Vagina (tissue), 2 donors: ENCODE measurements at regions not wholly inside any gene's neighbourhood (a gene's known extent, or its start where the extent isn't known, plus 50 kb on each side); places are given as distances from the start of the nearest gene placed in this dataset.
"Not testable (repeated sequence)": the region's sequence is repeated elsewhere in the genome, so short reads cannot be mapped to it uniquely, and the experiment has no call there.

Experiments
- DNase-seq, 2 donors: peaks; one replicate each; pipeline ENCODE4 v3.0.0-alpha.2; 2017; ENCODE audit errors: extremely low spot score in 2 of 2
- H3K27ac ChIP-seq: fragments of 200-600 bp; sonication (generic); one replicate; pipeline ENCODE4 v1.5.1; 2019
- H3K27me3 ChIP-seq: fragments of 200-600 bp; sonication (generic); one replicate; pipeline ENCODE4 v1.5.1; 2019
- H3K36me3 ChIP-seq, 2 donors: fragments of 200-600 bp; sonication (generic); one replicate each; pipeline ENCODE4 v1.5.1; 2017 to 2019
- H3K4me1 ChIP-seq: fragments of 200-600 bp; sonication (generic); one replicate; pipeline ENCODE4 v1.5.1; 2019
- H3K4me3 ChIP-seq, 2 donors: fragments of 200-600 bp; sonication (generic); 1 replicate in 1 of 2; 2 replicates in 1 of 2; pipeline ENCODE4 v1.5.1; 2016 to 2019
- H3K9me3 ChIP-seq: fragments of 200-600 bp; sonication (generic); one replicate; pipeline ENCODE4 v1.5.1; 2019
- CTCF ChIP-seq, 3 experiments: fragments of 450-650 bp in 2 of 3; fragments of 200-600 bp in 1 of 3; sonication (generic) in 1 of 3; IDR thresholded peaks; one replicate each; pipeline ENCODE4 v1.5.1; 2017 to 2019; ENCODE audit warnings: antibody characterized with exemption in 3 of 3, mild to moderate bottlenecking in 2 of 3, moderate library complexity in 2 of 3
- POLR2A ChIP-seq, 2 donors: fragments of 450-650 bp; IDR thresholded peaks; one replicate each; pipeline ENCODE4 v1.6.1; 2017; ENCODE audit warnings: antibody characterized with exemption in 2 of 2, mild to moderate bottlenecking in 2 of 2, moderate library complexity in 2 of 2
- POLR2AphosphoS5 ChIP-seq, 2 donors: sonication (generic); formaldehyde crosslinking; IDR thresholded peaks; one replicate each; pipeline ENCODE4 v1.9.0; 2017; ENCODE audit warnings: antibody characterized with exemption in 2 of 2, mild to moderate bottlenecking in 2 of 2, low read depth in 1 of 2; ENCODE audit not compliant: insufficient read depth in 1 of 2
- intact Hi-C: fragments of 100-400 bp; cut with DNase I; formaldehyde crosslinking; loops from one replicate; pipeline ENCODE4 v1.15.1; 2023

- no peak for DNase-seq
- Histone ChIP-seq H3K27ac (no peak overlapping the region), H3K4me1 (no peaks in the 10 kb centered on the region), H3K27me3 (no peaks in the 10 kb centered on the region), H3K4me3 (no peak overlapping the region), H3K9me3 (no peaks in the 10 kb centered on the region), H3K36me3 (no peaks in the 10 kb centered on the region)
- TF ChIP-seq CTCF (IDR thresholded peaks at IDR 0.05) (no peak), POLR2A (IDR thresholded peaks at IDR 0.05) (no peak), POLR2AphosphoS5 (IDR thresholded peaks at IDR 0.05; ENCODE audit: insufficient read depth in 1 of 2, low read depth in 1 of 2) (no peak)
- intact Hi-C loops: no loop called here
Observed at GRCh38 chr6:99668036-99668705, 61.5 kb downstream of the PRDM13 start.

GRCh38 chr6:99689916-99690685 lies 83.5 kb downstream of the PRDM13 start:
- no peaks in the 10 kb centered on the region for H3K27me3 ChIP-seq
- intact Hi-C loops: no loop called here
- no peak for TF ChIP-seq POLR2AphosphoS5 (IDR thresholded peaks at IDR 0.05; ENCODE audit: insufficient read depth in 1 of 2, low read depth in 1 of 2)

GRCh38 chr6:99702287-99702686 lies 95.7 kb downstream of the PRDM13 start:
- H3K4me1 ChIP-seq, H3K36me3 ChIP-seq, H3K27me3 ChIP-seq, H3K27ac ChIP-seq, intact Hi-C loops, DNase-seq, H3K9me3 ChIP-seq, H3K4me3 ChIP-seq: not testable (repeated sequence)

More at GRCh38 chr6:99689916-99690685, 83.5 kb downstream of the PRDM13 start:
- no peak overlapping the region for H3K27ac ChIP-seq
- no peaks in the 10 kb centered on the region for H3K4me1 ChIP-seq
- H3K9me3 ChIP-seq: no peaks in the 10 kb centered on the region
- no peak overlapping the region for H3K4me3 ChIP-seq
- no peak for DNase-seq
- H3K36me3 ChIP-seq: no peaks in the 10 kb centered on the region

- Histone ChIP-seq H3K9me3 (no peaks in the 10 kb centered on the region), H3K4me3 (no peak overlapping the region), H3K36me3 (no peaks in the 10 kb centered on the region), H3K27me3 (no peaks in the 10 kb centered on the region), H3K4me1 (no peaks in the 10 kb centered on the region), H3K27ac (no peak overlapping the region)
- no peak for DNase-seq
- intact Hi-C loops: no loop called here
- TF ChIP-seq POLR2A (IDR thresholded peaks at IDR 0.05) (no peak), POLR2AphosphoS5 (IDR thresholded peaks at IDR 0.05; ENCODE audit: insufficient read depth in 1 of 2, low read depth in 1 of 2) (no peak), CTCF (IDR thresholded peaks at IDR 0.05) (no peak)
Observed at GRCh38 chr6:99709062-99709461, 102.4 kb downstream of the PRDM13 start.

- no peak overlapping the region for H3K4me3 ChIP-seq
- no peaks in the 10 kb centered on the region for H3K36me3 ChIP-seq
- H3K4me1 ChIP-seq: no peaks in the 10 kb centered on the region
- H3K27me3 ChIP-seq: no peaks in the 10 kb centered on the region
- DNase-seq: no peak
- no peak overlapping the region for H3K27ac ChIP-seq
- intact Hi-C loops: no loop called here
- no peaks in the 10 kb centered on the region for H3K9me3 ChIP-seq
- TF ChIP-seq POLR2AphosphoS5 (IDR thresholded peaks at IDR 0.05; ENCODE audit: insufficient read depth in 1 of 2, low read depth in 1 of 2): no peak
- TF ChIP-seq POLR2A (IDR thresholded peaks at IDR 0.05): no peak
- no peak for TF ChIP-seq CTCF (IDR thresholded peaks at IDR 0.05)
Observed at GRCh38 chr6:99711302-99711701, 104.7 kb downstream of the PRDM13 start.

GRCh38 chr6:99711925-99712324 lies 105.3 kb downstream of the PRDM13 start:
- no peaks in the 10 kb centered on the region for H3K4me1 ChIP-seq
- H3K27me3 ChIP-seq: no peaks in the 10 kb centered on the region
- H3K36me3 ChIP-seq: no peaks in the 10 kb centered on the region
- no peaks in the 10 kb centered on the region for H3K9me3 ChIP-seq
- intact Hi-C loops: no loop called here
- TF ChIP-seq POLR2AphosphoS5 (IDR thresholded peaks at IDR 0.05; ENCODE audit: insufficient read depth in 1 of 2, low read depth in 1 of 2): no peak
- no peak for TF ChIP-seq CTCF (IDR thresholded peaks at IDR 0.05)
- TF ChIP-seq POLR2A (IDR thresholded peaks at IDR 0.05): no peak
- H3K4me3 ChIP-seq: no peak overlapping the region
- no peak overlapping the region for H3K27ac ChIP-seq
- DNase-seq: no peak
